ENCODE measurements at regions not wholly inside any gene's neighbourhood (a gene's known extent, or its start where the extent isn't known, plus 50 kb on each side); places are given as distances from the start of the nearest gene placed in this dataset.

DNA sequence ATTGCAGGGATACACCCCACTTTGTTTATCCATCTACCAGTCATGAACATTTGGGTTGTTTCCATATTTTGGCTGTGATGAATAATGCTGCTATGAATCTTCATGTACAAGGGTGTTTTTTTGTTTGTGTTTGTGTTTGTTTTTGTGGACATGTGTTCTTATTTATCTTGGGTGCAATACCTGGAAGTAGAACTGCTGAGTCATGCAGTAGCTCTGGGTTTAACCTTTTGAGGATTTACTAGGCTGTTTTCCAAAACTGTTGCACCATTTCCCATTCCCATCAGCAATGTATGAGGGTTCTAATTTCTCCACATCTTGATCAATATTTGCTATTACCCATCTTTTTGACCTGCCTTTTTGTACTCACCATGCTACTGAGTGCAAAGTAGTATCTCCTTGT, 140.0 kb upstream of the CYP1B1 start:
- TF ChIP-seq, protein P1, sequence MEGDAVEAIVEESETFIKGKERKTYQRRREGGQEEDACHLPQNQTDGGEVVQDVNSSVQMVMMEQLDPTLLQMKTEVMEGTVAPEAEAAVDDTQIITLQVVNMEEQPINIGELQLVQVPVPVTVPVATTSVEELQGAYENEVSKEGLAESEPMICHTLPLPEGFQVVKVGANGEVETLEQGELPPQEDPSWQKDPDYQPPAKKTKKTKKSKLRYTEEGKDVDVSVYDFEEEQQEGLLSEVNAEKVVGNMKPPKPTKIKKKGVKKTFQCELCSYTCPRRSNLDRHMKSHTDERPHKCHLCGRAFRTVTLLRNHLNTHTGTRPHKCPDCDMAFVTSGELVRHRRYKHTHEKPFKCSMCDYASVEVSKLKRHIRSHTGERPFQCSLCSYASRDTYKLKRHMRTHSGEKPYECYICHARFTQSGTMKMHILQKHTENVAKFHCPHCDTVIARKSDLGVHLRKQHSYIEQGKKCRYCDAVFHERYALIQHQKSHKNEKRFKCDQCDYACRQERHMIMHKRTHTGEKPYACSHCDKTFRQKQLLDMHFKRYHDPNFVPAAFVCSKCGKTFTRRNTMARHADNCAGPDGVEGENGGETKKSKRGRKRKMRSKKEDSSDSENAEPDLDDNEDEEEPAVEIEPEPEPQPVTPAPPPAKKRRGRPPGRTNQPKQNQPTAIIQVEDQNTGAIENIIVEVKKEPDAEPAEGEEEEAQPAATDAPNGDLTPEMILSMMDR (IDR thresholded peaks at IDR 0.05), result no peak
- TF ChIP-seq POLR2A (IDR thresholded peaks at IDR 0.05; ENCODE audit: low read depth) (no peak), POLR2AphosphoS5 (IDR thresholded peaks at IDR 0.05) (no peak), EP300 (IDR thresholded peaks at IDR 0.05) (no peak)
